ENCODE measurements at regions not wholly inside any gene's neighbourhood (a gene's known extent, or its start where the extent isn't known, plus 50 kb on each side); places are given as distances from the start of the nearest gene placed in this dataset.

GRCh38 chr1:228882771-228883450 is 147.6 kb downstream of the RHOU start:
- H3K9me3 Mint-ChIP-seq, result no peaks in the 10 kb centered on the region
- H3K36me3 ChIP-seq (ENCODE audit: control insufficient read depth, insufficient read depth, low read length), result no peaks in the 10 kb centered on the region
- H3K27me3 Mint-ChIP-seq (ENCODE audit: low read depth in 2 of 2), result peaks cover 0 to 5% of the 10 kb centered on the region in 2 donors
- H3K4me1 Mint-ChIP-seq, result no peaks in the 10 kb centered on the region
- no peaks in the 10 kb centered on the region for H3K9me3 ChIP-seq (ENCODE audit: control insufficient read depth, insufficient read depth, low read length)
- DNase-seq (no peak), ATAC-seq (no peak)
- intact Hi-C loops (cut with micrococcal nuclease), result no loop called here
- H3K27ac Mint-ChIP-seq, result no peak overlapping the region
- no peaks in the 10 kb centered on the region for H3K36me3 Mint-ChIP-seq
- H3K4me1 ChIP-seq (ENCODE audit: control insufficient read depth, insufficient read depth, low read length), result no peaks in the 10 kb centered on the region
- H3K4me3 ChIP-seq (ENCODE audit: low read length), result no peak overlapping the region
- H3K4me3 Mint-ChIP-seq, result no peak overlapping the region
- WGBS (ENCODE audit: insufficient coverage), result 95% methylated on average over 4 of the region's 4 CpGs
- H3K27me3 ChIP-seq (ENCODE audit: control insufficient read depth, insufficient read depth, low read length), result no peaks in the 10 kb centered on the region
- H3K27ac ChIP-seq (ENCODE audit: low read length), result no peak overlapping the region
- TF ChIP-seq CTCF (IDR thresholded peaks at IDR 0.05), result no peak

- Mint-ChIP-seq H3K27ac (no peak overlapping the region), H3K36me3 (no peaks in the 10 kb centered on the region), H3K4me3 (no peak overlapping the region), H3K27me3 (ENCODE audit: low read depth in 2 of 2) (peaks cover 0 to 5% of the 10 kb centered on the region in 2 donors), H3K9me3 (no peaks in the 10 kb centered on the region), H3K4me1 (no peaks in the 10 kb centered on the region)
- Histone ChIP-seq H3K4me1 (ENCODE audit: control insufficient read depth, insufficient read depth, low read length) (no peaks in the 10 kb centered on the region), H3K27me3 (ENCODE audit: control insufficient read depth, insufficient read depth, low read length) (peaks cover 2% of the 10 kb centered on the region), H3K36me3 (ENCODE audit: control insufficient read depth, insufficient read depth, low read length) (no peaks in the 10 kb centered on the region), H3K9me3 (ENCODE audit: control insufficient read depth, insufficient read depth, low read length) (no peaks in the 10 kb centered on the region), H3K4me3 (ENCODE audit: low read length) (no peak overlapping the region), H3K27ac (ENCODE audit: low read length) (no peak overlapping the region)
- TF ChIP-seq CTCF (IDR thresholded peaks at IDR 0.05), result no peak
- intact Hi-C loops (cut with micrococcal nuclease), result no loop called here
- WGBS (ENCODE audit: insufficient coverage), result 98% methylated on average over 2 of the region's 2 CpGs
- ATAC-seq, result no peak
- DNase-seq, result no peak
Observed at GRCh38 chr1:228883535-228883934, 148.3 kb downstream of the RHOU start.

GRCh38 chr1:228884196-228884595 is 148.9 kb downstream of the RHOU start:
- Histone ChIP-seq H3K4me3 (ENCODE audit: low read length) (no peak overlapping the region), H3K9me3 (ENCODE audit: control insufficient read depth, insufficient read depth, low read length) (no peaks in the 10 kb centered on the region), H3K27me3 (ENCODE audit: control insufficient read depth, insufficient read depth, low read length) (peaks cover 2% of the 10 kb centered on the region), H3K36me3 (ENCODE audit: control insufficient read depth, insufficient read depth, low read length) (no peaks in the 10 kb centered on the region), H3K27ac (ENCODE audit: low read length) (no peak overlapping the region), H3K4me1 (ENCODE audit: control insufficient read depth, insufficient read depth, low read length) (no peaks in the 10 kb centered on the region)
- no peak overlapping the region for H3K27ac Mint-ChIP-seq
- 98% methylated on average over 5 of the region's 5 CpGs for WGBS (ENCODE audit: insufficient coverage)
- intact Hi-C loops (cut with micrococcal nuclease), result no loop called here
- no peaks in the 10 kb centered on the region for H3K4me1 Mint-ChIP-seq
- H3K9me3 Mint-ChIP-seq, result no peaks in the 10 kb centered on the region
- ATAC-seq (no peak), DNase-seq (no peak)
- peaks cover 0 to 4% of the 10 kb centered on the region in 2 donors for H3K27me3 Mint-ChIP-seq (ENCODE audit: low read depth in 2 of 2)
- H3K36me3 Mint-ChIP-seq, result no peaks in the 10 kb centered on the region
- TF ChIP-seq CTCF (IDR thresholded peaks at IDR 0.05), result no peak
- no peak overlapping the region for H3K4me3 Mint-ChIP-seq
